ENCODE measurements at regions not wholly inside any gene's neighbourhood (a gene's known extent, or its start where the extent isn't known, plus 50 kb on each side); places are given as distances from the start of the nearest gene placed in this dataset.
"Not testable (repeated sequence)": the region's sequence is repeated elsewhere in the genome, so short reads cannot be mapped to it uniquely, and the experiment has no call there.

DNA sequence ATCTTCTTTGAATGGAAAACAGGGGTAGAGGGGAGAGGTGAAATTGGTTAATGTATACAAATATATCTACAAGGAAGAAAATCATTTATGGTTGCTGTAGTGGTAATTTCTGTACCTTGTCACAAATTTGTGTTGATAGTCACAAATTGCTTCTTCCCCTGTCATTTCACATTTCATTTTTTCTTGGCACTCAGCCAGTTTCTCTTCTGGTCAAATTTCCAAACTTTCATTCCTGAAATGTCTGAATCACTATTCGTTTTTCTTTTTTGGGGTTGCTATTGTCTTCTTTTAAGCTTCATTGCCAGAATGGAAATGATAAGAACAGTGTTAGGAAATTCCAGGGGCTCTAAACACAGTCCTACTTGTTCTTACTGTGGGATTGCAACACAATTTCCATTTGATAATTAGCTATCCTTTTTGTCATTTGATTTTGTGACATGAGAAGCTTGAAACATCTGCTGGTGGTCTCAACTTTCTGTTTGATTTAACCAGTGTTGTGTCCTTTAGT, 136.0 kb upstream of the GCFC2 start:
- no peak overlapping the region for H3K4me3 ChIP-seq (ENCODE audit: low read depth, low read length)
- no peak for TF ChIP-seq CTCF (IDR thresholded peaks at IDR 0.05; ENCODE audit: low read depth, low read length)

GRCh38 chr2:75844651-75845050, 133.9 kb upstream of the GCFC2 start:
- H3K4me3 ChIP-seq (ENCODE audit: low read depth, low read length) = no peak overlapping the region
- no peak for TF ChIP-seq CTCF (IDR thresholded peaks at IDR 0.05; ENCODE audit: low read depth, low read length)

DNA sequence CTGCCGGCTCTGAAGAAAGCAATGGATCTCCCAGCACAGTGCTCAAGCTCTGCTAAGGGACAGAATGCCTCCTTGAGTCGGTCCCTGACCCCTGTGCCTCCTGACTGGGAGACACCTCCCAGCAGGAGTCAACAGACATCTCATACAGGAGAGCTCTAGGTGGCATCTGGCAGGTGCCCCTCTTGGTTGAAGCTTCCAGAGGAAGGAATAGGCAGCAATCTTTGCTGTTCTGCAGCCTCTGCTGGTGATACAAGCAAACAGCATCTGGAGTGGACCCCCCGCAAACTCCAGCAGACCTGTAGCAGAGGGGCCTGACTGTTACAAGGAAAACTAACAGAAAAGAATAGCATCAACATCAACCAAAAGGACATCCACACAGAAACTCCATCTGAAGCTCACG, 123.9 kb upstream of the GCFC2 start:
- H3K4me3 ChIP-seq (ENCODE audit: low read depth, low read length) = not testable (repeated sequence)

DNA sequence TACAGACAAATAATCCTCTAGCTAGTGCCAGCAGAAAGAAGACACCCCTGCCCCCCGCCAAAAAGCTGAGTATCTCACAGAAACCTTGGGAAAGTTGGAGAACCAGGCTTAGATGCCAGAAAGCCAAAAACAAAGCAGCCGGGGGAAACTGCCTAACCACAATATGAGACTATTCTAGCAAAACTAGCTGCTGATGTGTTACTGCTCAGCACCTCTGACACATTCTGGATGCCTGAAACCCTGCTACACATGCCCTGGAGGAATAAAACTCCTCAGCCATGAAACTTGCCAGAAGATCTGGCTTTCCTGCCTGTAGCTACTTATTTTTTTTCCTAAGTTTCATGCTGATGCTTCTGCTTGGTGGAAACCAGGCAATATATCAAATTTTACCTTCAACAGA, 122.7 kb upstream of the GCFC2 start:
- H3K4me3 ChIP-seq (ENCODE audit: low read depth, low read length) = no peak overlapping the region
- no peak for TF ChIP-seq CTCF (IDR thresholded peaks at IDR 0.05; ENCODE audit: low read depth, low read length)

- no peak overlapping the region for H3K4me3 ChIP-seq (ENCODE audit: low read depth, low read length)
- TF ChIP-seq CTCF (IDR thresholded peaks at IDR 0.05; ENCODE audit: low read depth, low read length) = no peak
Observed at GRCh38 chr2:75828826-75829225, 118.1 kb upstream of the GCFC2 start.

DNA sequence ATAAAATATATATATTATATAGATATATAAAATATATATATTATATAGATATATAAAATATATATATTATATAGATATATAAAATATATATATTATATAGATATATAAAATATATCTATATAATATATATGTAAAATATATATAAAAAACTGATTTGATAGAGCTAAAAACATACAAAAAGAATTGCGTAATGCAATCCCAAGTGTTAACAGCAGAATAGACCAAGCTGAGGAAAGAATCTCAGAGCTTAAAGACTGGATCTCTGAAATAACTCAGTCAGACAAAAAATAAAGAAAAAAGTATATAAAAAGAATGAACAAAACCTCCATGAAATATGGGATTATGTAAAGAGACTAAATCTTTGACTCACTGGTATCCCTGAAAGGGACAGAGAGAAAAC, 112.8 kb upstream of the GCFC2 start:
- not testable (repeated sequence) for H3K4me3 ChIP-seq (ENCODE audit: low read depth, low read length)

- no peak overlapping the region for H3K4me3 ChIP-seq (ENCODE audit: low read depth, low read length)
- TF ChIP-seq CTCF (IDR thresholded peaks at IDR 0.05; ENCODE audit: low read depth, low read length) = no peak
Observed at GRCh38 chr2:75822336-75822735, 111.6 kb upstream of the GCFC2 start.

DNA sequence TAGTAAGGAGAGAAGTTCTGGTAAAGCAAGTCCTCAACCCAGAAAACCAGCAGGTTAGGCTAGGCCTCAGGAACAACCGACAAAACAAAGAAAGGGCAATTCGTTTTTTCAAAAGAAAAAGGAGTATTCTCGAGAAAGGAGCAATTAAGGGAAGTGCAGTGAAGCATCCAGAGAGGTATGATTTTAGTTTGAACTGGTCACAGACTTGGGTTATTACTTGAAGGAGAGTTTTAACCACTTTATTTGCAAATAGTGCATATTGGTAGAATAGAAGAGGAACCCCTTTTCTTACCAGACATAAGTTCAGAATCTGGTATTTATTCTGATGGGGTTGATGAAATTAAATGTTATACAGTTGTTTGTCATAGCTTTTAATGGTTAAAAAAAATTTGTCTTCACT, 110.0 kb upstream of the GCFC2 start:
- H3K4me3 ChIP-seq (ENCODE audit: low read depth, low read length) = no peak overlapping the region
- no peak for TF ChIP-seq CTCF (IDR thresholded peaks at IDR 0.05; ENCODE audit: low read depth, low read length)

Measured in WI38 (cell line).